BE2C (cell line): ENCODE measurements at regions not wholly inside any gene's neighbourhood (a gene's known extent, or its start where the extent isn't known, plus 50 kb on each side); places are given as distances from the start of the nearest gene placed in this dataset.

ENCODE experiments used
- DNase-seq: peaks from one replicate; pipeline ENCODE4 v3.0.0-alpha.2; 2020
- H3K27me3 ChIP-seq: fragments of 250-450 bp; sonication (Bioruptor Pico); 2 replicates; pipeline ENCODE4 v1.5.1; 2020; ENCODE audit warnings: mild to moderate bottlenecking
- H3K36me3 ChIP-seq: fragments of 250-450 bp; sonication (Bioruptor Pico); 2 replicates; pipeline ENCODE4 v1.5.1; 2020; ENCODE audit warnings: mild to moderate bottlenecking
- H3K4me1 ChIP-seq: fragments of 250-450 bp; sonication (Bioruptor Pico); 2 replicates; pipeline ENCODE4 v1.5.1; 2020
- H3K4me3 ChIP-seq: 2 replicates; pipeline ENCODE4 v1.5.1; 2011; ENCODE audit warnings: low read depth, low read length
- H3K9me3 ChIP-seq: fragments of 250-450 bp; sonication (Bioruptor Pico); 2 replicates; pipeline ENCODE4 v1.5.1; 2020
- CTCF ChIP-seq: IDR thresholded peaks from 2 replicates; pipeline ENCODE4 v1.5.1; 2012; ENCODE audit warnings: mild to moderate bottlenecking, low read depth, low read length

- no peaks in the 10 kb centered on the region for H3K9me3 ChIP-seq
- TF ChIP-seq CTCF: no peak
- no peaks in the 10 kb centered on the region for H3K4me1 ChIP-seq
- H3K36me3 ChIP-seq: no peaks in the 10 kb centered on the region
- H3K4me3 ChIP-seq: no peak overlapping the region
- no peaks in the 10 kb centered on the region for H3K27me3 ChIP-seq
- DNase-seq: no peak
Measured at GRCh38 chr15:85943151-85943550, 136.5 kb upstream of the AGBL1 start.

- Histone ChIP-seq H3K27me3 (no peaks in the 10 kb centered on the region), H3K9me3 (no peaks in the 10 kb centered on the region), H3K36me3 (no peaks in the 10 kb centered on the region), H3K4me3 (no peak overlapping the region), H3K4me1 (no peaks in the 10 kb centered on the region)
- TF ChIP-seq CTCF: no peak
- no peak for DNase-seq
Measured at GRCh38 chr15:85943791-85944190, 135.9 kb upstream of the AGBL1 start.

GRCh38 chr15:85947021-85947420, 132.7 kb upstream of the AGBL1 start:
- TF ChIP-seq CTCF: no peak
- Histone ChIP-seq H3K27me3 (no peaks in the 10 kb centered on the region; the same call in 1 of the 2 replicates), H3K4me1 (no peaks in the 10 kb centered on the region), H3K9me3 (no peaks in the 10 kb centered on the region), H3K4me3 (no peak overlapping the region), H3K36me3 (no peaks in the 10 kb centered on the region)
- no peak for DNase-seq

- H3K4me1 ChIP-seq: no peaks in the 10 kb centered on the region
- TF ChIP-seq CTCF: no peak
- no peaks in the 10 kb centered on the region; the same call in 1 of the 2 replicates for H3K27me3 ChIP-seq
- no peaks in the 10 kb centered on the region for H3K9me3 ChIP-seq
- H3K36me3 ChIP-seq: no peaks in the 10 kb centered on the region
- H3K4me3 ChIP-seq: no peak overlapping the region
- no peak for DNase-seq
Measured at GRCh38 chr15:85947936-85948335, 131.7 kb upstream of the AGBL1 start.

- no peak for TF ChIP-seq CTCF
- Histone ChIP-seq H3K4me1 (no peaks in the 10 kb centered on the region), H3K27me3 (no peaks in the 10 kb centered on the region; the same call in 1 of the 2 replicates), H3K9me3 (no peaks in the 10 kb centered on the region), H3K36me3 (no peaks in the 10 kb centered on the region), H3K4me3 (no peak overlapping the region)
- no peak for DNase-seq
Measured at GRCh38 chr15:85950101-85950500, 129.6 kb upstream of the AGBL1 start.

GRCh38 chr15:85954586-85954985, 125.1 kb upstream of the AGBL1 start:
- H3K4me1 ChIP-seq: no peaks in the 10 kb centered on the region
- DNase-seq: no peak
- no peaks in the 10 kb centered on the region for H3K9me3 ChIP-seq
- peaks cover 3% of the 10 kb centered on the region; the same call in 1 of the 2 replicates for H3K27me3 ChIP-seq
- H3K36me3 ChIP-seq: no peaks in the 10 kb centered on the region
- H3K4me3 ChIP-seq: no peak overlapping the region
- no peak for TF ChIP-seq CTCF
